ENCODE measurements at regions not wholly inside any gene's neighbourhood (a gene's known extent, or its start where the extent isn't known, plus 50 kb on each side); places are given as distances from the start of the nearest gene placed in this dataset.

DNA sequence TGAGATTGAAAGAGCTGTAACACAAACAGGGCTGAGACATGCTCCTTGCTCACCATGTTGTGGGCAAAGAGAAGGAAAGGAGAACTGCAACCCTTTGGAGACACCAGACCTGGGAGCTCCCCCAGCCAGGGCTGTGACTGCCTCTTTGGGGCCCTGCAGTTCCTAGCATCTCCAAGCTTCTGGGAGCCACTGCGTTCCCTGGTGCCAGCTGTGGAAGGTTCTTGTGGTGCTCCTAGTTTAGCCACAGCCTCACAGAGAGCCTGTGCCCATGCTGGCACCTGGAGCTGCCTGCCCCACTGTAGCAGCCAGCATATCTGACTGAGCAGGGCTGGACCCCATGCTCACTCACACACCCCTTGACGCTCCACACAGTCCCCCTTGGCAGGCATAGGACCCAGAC lies 141.7 kb downstream of the PDHA2 start:
- TF ChIP-seq EP300 (IDR thresholded peaks at IDR 0.05; ENCODE audit: low read depth) (no peak), CTCF (IDR thresholded peaks at IDR 0.05) (no peak)

Measured in transverse colon (tissue), 3 donors.